ENCODE measurements at regions not wholly inside any gene's neighbourhood (a gene's known extent, or its start where the extent isn't known, plus 50 kb on each side); places are given as distances from the start of the nearest gene placed in this dataset.
"Not testable (repeated sequence)": the region's sequence is repeated elsewhere in the genome, so short reads cannot be mapped to it uniquely, and the experiment has no call there.

GRCh38 chr10:64635906-64636305 is 1114.7 kb downstream of the REEP3 start:
- no peak for DNase-seq

DNA sequence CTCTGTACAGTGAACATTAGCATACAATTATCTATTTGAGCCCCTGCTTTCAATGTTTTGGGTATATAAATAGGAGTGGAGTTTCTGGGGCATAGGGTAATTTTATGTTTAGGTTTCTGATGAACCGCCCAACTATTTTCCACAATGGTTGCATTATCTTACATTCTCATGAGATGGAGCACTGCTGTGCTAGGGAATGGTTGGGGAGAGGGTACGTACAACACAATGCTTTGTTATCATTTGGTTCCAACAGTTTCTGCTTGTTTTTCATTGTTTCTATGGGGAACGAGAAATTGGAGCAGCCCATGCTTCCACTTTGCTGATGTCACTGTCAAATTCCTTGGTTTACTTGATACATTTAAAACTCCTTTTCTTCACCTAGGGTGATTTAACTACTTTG is 1115.3 kb downstream of the REEP3 start:
- DNase-seq, result no peak

- no peak for DNase-seq
These were observed 1116.7 kb downstream of the REEP3 start for GRCh38 chr10:64637939-64638338.

- DNase-seq, result no peak
These were observed 1127.7 kb downstream of the REEP3 start for GRCh38 chr10:64648915-64649314.

DNA sequence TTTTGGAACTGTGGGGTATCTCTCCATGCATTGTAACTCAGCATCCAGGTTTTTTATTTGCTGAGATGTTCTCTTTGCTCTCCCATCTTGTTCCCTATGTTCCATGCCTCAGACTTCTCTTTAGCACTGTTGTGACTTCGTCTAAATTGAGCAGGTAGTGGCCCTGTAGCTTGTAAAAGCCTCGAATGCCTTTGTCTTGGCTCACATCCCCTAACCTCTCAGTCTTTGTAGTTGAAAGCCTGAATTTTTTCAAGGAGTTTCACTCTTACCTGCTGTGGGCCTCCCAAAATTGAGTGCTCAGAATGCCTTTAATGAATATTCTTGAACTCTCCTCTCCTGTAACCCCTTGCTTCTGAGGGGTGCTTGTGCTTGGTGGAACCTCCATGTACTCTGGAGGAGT is 1137.3 kb downstream of the REEP3 start:
- DNase-seq, result no peak

DNA sequence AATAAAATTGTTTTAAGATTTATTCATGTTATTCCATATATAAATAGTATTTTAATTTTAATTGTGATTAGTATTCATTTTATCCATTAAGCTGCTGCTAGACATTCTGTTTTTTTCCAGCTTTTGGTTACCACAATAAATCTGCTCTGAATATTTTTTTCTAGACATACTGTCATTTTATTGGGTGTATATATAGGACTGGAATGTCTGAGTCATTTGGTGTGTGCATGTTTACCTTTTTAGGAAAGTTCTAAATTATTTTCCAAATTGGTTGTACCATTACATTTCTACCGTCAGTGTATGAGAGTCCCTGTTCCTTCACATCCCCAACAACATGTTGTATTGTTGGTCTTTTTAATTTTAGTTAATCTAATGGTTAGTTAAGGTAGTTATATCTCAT is 1138.1 kb downstream of the REEP3 start:
- DNase-seq, result no peak

DNA sequence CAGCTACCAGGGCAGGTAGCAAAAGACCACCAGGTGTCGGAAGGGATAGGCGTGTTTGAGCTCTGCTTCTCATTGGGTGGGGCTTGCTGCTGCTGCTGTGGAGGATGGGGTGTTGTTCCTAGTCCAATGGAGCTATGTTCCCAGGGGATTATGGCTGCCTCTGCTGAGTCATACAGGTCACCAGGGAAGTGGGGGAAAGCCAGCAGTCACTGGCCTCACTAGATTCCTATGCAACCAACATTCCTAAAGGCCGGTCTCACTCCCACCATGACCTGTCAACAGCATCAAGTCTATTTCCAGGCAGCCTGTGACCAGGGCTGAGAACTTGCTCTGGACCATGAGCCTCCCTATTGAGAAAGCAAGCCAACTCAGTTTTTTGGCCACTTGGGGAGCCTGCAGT is 1160.8 kb downstream of the REEP3 start:
- DNase-seq, result no peak

DNA sequence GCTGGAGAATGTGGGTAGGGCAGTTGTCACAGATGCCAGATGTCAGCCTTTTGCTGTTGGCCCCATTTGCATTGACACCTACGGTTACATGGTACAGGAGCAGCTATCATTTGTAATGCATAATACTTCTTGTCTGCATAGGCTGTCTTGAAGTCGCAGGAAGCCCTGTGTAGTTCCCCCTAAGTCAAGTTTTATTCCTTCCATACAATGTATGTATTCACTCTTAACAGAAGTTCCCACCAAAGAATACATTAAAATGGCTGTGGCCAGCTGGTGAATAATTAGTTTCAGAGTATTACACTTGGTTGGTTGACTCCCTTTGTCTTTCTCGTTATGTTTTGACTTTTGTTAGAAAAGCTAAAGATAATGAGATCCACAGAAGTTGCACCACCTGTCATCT is 1169.0 kb downstream of the REEP3 start:
- no peak for DNase-seq

- DNase-seq, result no peak
These were observed 1178.0 kb downstream of the REEP3 start for GRCh38 chr10:64699244-64699643.

- DNase-seq, result not testable (repeated sequence)
These were observed 1180.9 kb downstream of the REEP3 start for GRCh38 chr10:64702086-64702485.

DNA sequence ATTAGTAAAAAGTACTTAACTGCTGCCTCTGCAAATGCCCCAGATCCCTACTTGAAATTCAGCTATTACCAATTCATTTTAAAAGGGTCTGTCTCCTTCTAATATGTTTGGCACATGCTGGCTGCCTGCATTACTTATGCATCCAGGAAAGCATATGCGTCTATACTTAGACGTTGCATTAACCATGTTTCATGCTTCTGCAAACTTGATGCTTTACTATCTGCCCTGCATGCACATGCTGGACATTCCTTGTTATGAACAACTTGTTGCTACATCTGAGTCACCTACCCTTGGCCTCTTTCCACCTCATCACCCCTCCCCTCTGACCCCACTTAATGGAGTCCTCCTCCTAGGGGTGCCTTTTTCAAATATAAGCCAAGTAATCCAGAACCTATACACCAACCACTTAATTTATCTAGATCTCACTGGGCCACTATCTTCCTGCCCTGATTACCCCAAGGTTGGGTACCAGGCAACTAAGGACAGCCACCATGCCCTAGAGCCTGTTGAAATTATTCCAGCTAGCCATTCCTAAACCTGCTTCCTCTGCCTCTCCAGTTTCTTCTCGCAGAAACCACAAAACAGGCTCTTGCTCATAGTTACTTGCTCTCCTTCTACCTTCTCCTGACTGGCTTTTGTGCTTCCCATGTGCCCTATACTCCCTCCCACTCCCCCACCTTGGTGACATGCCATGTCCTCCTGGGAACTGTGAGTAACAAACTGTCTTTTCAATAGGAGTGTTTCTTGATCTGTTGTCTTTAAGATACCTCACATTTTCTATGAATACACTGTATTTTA is 1187.9 kb downstream of the REEP3 start:
- DNase-seq, result no peak

- DNase-seq, result no peak
These were observed 1205.3 kb downstream of the REEP3 start for GRCh38 chr10:64726466-64726865.

DNA sequence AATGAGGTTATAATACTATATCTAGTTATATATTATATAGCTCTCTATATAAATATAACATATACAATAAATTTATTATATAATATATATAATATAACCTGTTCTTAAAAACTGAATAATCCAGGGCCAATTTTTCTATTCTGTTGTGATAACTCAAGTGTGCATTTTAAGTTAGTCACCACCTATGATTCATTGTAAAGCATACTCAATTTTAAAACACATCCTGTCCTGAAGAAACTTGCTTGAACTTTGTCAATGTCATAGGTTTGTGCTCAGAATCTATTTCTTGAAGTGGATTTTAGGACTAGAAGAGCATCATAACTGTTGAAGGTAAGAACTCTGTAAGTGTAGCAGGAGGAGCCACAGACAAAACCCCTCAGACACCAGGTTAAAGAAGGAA is 1209.8 kb downstream of the REEP3 start:
- no peak for DNase-seq

DNA sequence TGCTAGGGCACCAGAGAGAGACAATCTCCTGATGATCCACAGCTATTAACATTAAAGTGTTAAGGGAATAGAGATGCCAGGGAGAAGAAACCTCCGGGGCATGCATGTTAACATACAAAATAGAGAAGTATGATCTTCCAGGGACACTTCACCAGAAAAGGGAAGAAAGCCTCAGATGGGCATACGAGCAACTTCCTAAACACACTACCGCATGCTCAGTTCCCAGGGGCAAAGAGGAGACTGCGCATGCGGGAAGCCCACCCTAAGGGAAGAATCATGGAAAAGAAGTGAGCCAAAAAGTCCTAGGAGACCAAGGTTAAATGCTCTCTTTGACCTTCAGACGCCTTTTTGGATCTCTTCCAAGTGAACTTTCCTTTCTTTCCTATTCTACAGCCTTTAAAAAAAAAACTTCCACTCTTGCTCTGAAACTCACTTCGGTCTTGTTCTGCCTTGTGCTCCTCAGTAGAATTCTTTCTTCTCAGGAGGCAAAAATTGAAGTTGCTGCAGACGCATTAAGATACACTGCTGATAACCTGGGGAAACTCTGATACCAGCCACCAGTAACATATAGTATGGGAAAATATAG is 1211.3 kb downstream of the REEP3 start:
- no peak for DNase-seq

DNA sequence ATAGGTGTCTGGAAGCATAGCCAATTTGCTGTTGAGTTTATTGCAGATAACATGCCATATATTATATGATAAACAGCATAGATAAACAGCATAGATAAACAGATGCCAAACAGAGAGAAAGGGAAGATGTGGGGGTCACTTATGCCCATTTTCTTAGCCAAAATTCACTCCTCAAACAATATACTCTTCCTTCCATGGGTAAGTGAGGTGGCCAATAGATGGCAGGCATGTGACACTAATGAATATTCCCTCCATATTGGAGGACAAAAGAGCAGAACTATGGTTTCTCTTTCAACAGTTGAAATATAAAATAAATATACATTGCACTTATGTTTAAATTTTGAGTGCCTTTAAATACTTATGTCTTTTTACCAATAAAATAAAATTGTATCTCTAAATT is 1212.8 kb downstream of the REEP3 start:
- DNase-seq, result no peak

DNA sequence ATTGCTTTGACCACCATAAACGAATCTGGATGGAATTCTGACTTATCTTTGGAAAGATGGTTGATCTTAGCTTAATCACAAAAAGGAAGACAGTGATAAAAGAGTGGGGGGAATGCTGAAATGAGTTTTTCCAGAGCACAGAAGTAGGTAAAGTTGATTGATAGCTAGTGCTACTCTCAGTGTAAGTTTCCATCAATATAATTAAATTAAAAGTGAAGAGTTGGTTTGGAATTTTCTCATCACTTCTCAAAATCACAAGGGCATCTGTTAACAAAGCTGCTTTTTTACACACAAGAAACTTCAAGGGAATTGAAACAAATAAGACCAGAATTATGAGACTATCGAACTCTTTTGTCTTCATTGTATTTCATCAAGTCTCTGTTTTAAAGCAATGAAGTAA is 1217.3 kb downstream of the REEP3 start:
- DNase-seq, result no peak

- DNase-seq, result no peak
These were observed 1224.4 kb downstream of the REEP3 start for GRCh38 chr10:64745565-64745964.

DNA sequence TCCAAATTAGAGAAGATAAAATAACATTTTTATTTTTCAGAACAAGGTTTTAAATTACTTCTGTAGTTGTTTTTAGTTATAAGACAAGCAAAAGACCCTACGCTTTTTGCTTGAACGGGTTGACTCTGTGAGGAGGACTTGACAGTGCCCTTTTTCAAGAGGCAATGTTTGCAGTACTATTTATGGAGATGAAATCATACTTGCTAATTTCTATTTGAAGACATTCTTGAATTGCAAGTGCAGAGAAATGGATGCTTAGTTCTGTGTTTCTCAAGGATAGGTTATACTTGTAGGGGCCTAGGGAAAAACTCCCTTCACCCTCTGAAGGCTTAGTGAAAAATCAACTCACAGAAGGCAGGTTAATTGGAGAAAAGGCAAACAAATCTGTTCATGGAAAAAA is 1229.5 kb downstream of the REEP3 start:
- DNase-seq, result no peak

GRCh38 chr10:64753516-64753915 is 1232.3 kb downstream of the REEP3 start:
- DNase-seq, result no peak

DNA sequence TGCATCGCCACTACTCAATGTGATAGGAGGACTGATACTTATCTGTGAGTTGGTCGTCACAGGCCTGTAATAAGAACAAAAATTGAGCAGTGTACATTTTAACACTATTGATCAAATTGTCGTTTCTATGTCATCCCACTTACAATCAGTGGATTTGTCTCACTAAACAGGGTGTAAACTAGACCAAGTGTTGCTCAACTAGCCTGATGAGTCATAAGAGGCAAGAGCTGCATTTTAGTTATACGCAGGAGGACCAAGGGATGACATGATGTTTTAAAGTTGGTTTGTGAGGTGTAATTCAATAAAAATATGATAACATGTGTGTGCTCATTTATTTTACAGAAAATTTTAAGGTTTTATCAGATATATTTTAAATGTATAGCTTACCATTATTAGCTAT is 1239.2 kb downstream of the REEP3 start:
- no peak for DNase-seq

GRCh38 chr10:64762861-64763260 is 1241.7 kb downstream of the REEP3 start:
- DNase-seq, result no peak

DNA sequence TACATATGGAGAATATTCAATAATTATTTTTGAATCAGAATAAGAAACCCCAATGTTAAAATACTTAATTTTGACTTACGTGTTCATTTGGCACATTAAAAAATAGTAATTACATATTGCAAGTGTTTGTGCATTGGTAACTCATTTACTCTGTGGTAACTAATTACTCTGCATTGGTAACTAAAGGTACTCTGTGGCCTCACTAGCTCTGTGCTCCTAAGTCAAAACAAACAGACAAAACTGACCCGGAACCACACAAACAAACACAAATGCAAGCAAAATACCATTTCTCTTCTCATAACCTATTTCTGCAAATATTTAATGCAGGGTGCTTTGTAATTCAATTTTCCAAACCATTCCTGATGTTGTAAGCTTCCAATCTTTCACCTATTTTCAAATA is 1244.3 kb downstream of the REEP3 start:
- DNase-seq, result no peak

GRCh38 chr10:64771253-64772050 is 1250.3 kb downstream of the REEP3 start:
- no peak for DNase-seq

DNA sequence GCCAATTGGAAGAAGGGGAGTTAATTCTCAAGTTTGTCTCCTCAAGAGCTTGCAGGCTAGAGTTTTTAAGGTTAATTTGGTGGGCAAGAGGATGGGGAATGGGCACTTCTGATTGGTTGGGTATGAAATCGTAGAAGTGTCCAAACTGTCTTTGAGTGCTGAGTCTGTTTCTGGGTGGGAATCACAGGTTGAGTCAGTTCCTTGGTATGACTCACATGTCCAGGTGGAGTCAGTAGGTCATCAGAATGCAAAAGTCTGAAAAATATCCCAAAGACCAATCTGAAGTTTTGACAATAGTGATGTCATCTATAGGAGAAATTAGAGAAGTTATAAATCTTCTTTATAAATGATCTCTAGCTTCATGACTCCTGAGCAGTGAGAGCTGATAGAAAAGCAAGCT is 1252.2 kb downstream of the REEP3 start:
- DNase-seq, result no peak
